ENCODE measurements at regions not wholly inside any gene's neighbourhood (a gene's known extent, or its start where the extent isn't known, plus 50 kb on each side); places are given as distances from the start of the nearest gene placed in this dataset.

- no peak overlapping the region for H3K4me3 Mint-ChIP-seq (ENCODE audit: unreplicated experiment)
- DNase-seq (ENCODE audit: unreplicated experiment) = no peak
- ChIA-PET POLR2A (interaction anchor here (0.6 kb wide), 1 partner anchor 169 kb away, joined by 4 read pairs; no protein-coding TSS in a partner anchor), CTCF (no interaction called here)
- intact Hi-C loops (cut with micrococcal nuclease) = no loop called here
- no peak overlapping the region for H3K27ac Mint-ChIP-seq (ENCODE audit: low read depth, unreplicated experiment)
- BruUV-seq (replicated peaks) = no TSS peak
- H3K4me1 Mint-ChIP-seq (ENCODE audit: insufficient read depth, unreplicated experiment) = no peaks in the 10 kb centered on the region
- H3K9me3 Mint-ChIP-seq (ENCODE audit: unreplicated experiment) = no peaks in the 10 kb centered on the region
- peaks cover 41% of the 10 kb centered on the region for H3K27me3 Mint-ChIP-seq (ENCODE audit: insufficient read depth, unreplicated experiment)
- no peaks in the 10 kb centered on the region for H3K36me3 Mint-ChIP-seq (ENCODE audit: insufficient read depth, unreplicated experiment)
- TF ChIP-seq CTCF (IDR thresholded peaks at IDR 0.05; ENCODE audit: unreplicated experiment) = no peak
These were observed 134.7 kb upstream of the SV2C start for GRCh38 chr5:75948438-75948837.

GRCh38 chr5:75940418-75940817, 142.8 kb upstream of the SV2C start:
- H3K4me1 Mint-ChIP-seq (ENCODE audit: insufficient read depth, unreplicated experiment) = no peaks in the 10 kb centered on the region
- H3K36me3 Mint-ChIP-seq (ENCODE audit: insufficient read depth, unreplicated experiment) = no peaks in the 10 kb centered on the region
- intact Hi-C loops (cut with micrococcal nuclease) = no loop called here
- no TSS peak for BruUV-seq (replicated peaks)
- no peak overlapping the region for H3K27ac Mint-ChIP-seq (ENCODE audit: low read depth, unreplicated experiment)
- H3K27me3 Mint-ChIP-seq (ENCODE audit: insufficient read depth, unreplicated experiment) = peaks cover 39% of the 10 kb centered on the region
- DNase-seq (ENCODE audit: unreplicated experiment) = no peak
- H3K9me3 Mint-ChIP-seq (ENCODE audit: unreplicated experiment) = no peaks in the 10 kb centered on the region
- TF ChIP-seq CTCF (IDR thresholded peaks at IDR 0.05; ENCODE audit: unreplicated experiment) = no peak
- ChIA-PET CTCF (no interaction called here), POLR2A (no interaction called here)
- no peak overlapping the region for H3K4me3 Mint-ChIP-seq (ENCODE audit: unreplicated experiment)

- ChIA-PET CTCF (interaction anchor here (0.7 kb wide), 1 partner anchor 106 kb away, joined by 3 read pairs; no protein-coding TSS in a partner anchor), POLR2A (no interaction called here)
- Mint-ChIP-seq H3K9me3 (ENCODE audit: unreplicated experiment) (no peaks in the 10 kb centered on the region), H3K36me3 (ENCODE audit: insufficient read depth, unreplicated experiment) (no peaks in the 10 kb centered on the region), H3K27ac (ENCODE audit: low read depth, unreplicated experiment) (no peak overlapping the region), H3K4me1 (ENCODE audit: insufficient read depth, unreplicated experiment) (no peaks in the 10 kb centered on the region), H3K27me3 (ENCODE audit: insufficient read depth, unreplicated experiment) (peaks cover 70% of the 10 kb centered on the region), H3K4me3 (ENCODE audit: unreplicated experiment) (no peak overlapping the region)
- intact Hi-C loops (cut with micrococcal nuclease) = no loop called here
- BruUV-seq (replicated peaks) = no TSS peak
- DNase-seq (ENCODE audit: unreplicated experiment) = no peak
- TF ChIP-seq CTCF (IDR thresholded peaks at IDR 0.05; ENCODE audit: unreplicated experiment) = no peak
These were observed 147.6 kb upstream of the SV2C start for GRCh38 chr5:75935572-75935971.

GRCh38 chr5:75933489-75933888, 149.7 kb upstream of the SV2C start:
- intact Hi-C loops (cut with micrococcal nuclease) = no loop called here
- no peaks in the 10 kb centered on the region for H3K4me1 Mint-ChIP-seq (ENCODE audit: insufficient read depth, unreplicated experiment)
- H3K27ac Mint-ChIP-seq (ENCODE audit: low read depth, unreplicated experiment) = no peak overlapping the region
- peaks cover 76% of the 10 kb centered on the region for H3K27me3 Mint-ChIP-seq (ENCODE audit: insufficient read depth, unreplicated experiment)
- H3K36me3 Mint-ChIP-seq (ENCODE audit: insufficient read depth, unreplicated experiment) = no peaks in the 10 kb centered on the region
- TF ChIP-seq CTCF (IDR thresholded peaks at IDR 0.05; ENCODE audit: unreplicated experiment) = no peak
- H3K9me3 Mint-ChIP-seq (ENCODE audit: unreplicated experiment) = no peaks in the 10 kb centered on the region
- CTCF ChIA-PET = no interaction called here
- no TSS peak for BruUV-seq (replicated peaks)
- no peak for DNase-seq (ENCODE audit: unreplicated experiment)
- no peak overlapping the region for H3K4me3 Mint-ChIP-seq (ENCODE audit: unreplicated experiment)
- POLR2A ChIA-PET = no interaction called here

All from MCF 10A (cell line).